NK-92 treated with Interleukin-12 subunit alpha and Interleukin-12 subunit beta, amount 100 ng/mL, for 24 hours (cell line): ENCODE measurements at regions not wholly inside any gene's neighbourhood (a gene's known extent, or its start where the extent isn't known, plus 50 kb on each side); places are given as distances from the start of the nearest gene placed in this dataset.

Source experiments
- DNase-seq: peaks from one replicate; lab custom pipeline; 2025; lab: John Stamatoyannopoulos, UW

- no peak for DNase-seq
Measured at GRCh38 chr4:173591760-173592159, 61.7 kb upstream of the HAND2 start.

- DNase-seq: no peak
Measured at GRCh38 chr4:173590697-173591096, 60.7 kb upstream of the HAND2 start.

GRCh38 chr4:173585876-173586572, 56.0 kb upstream of the HAND2 start:
- DNase-seq: no peak

GRCh38 chr4:173584506-173584905, 54.5 kb upstream of the HAND2 start:
- DNase-seq: no peak
